Activated CD4-positive, alpha-beta T cell treated with anti-CD3 and anti-CD28 coated beads, Interleukin-2, amount 50 U/mL, for 48 hours (primary cell): ENCODE measurements at regions not wholly inside any gene's neighbourhood (a gene's known extent, or its start where the extent isn't known, plus 50 kb on each side); places are given as distances from the start of the nearest gene placed in this dataset.
"Not testable (repeated sequence)": the region's sequence is repeated elsewhere in the genome, so short reads cannot be mapped to it uniquely, and the experiment has no call there.

ENCODE experiments used
- DNase-seq, 2 experiments: peaks; one replicate each; pipeline ENCODE4 v3.0.0-alpha.2; 2020

- no peak for DNase-seq
These were observed 504.1 kb downstream of the RPL10L start for GRCh38 chr14:46147452-46147851.

DNA sequence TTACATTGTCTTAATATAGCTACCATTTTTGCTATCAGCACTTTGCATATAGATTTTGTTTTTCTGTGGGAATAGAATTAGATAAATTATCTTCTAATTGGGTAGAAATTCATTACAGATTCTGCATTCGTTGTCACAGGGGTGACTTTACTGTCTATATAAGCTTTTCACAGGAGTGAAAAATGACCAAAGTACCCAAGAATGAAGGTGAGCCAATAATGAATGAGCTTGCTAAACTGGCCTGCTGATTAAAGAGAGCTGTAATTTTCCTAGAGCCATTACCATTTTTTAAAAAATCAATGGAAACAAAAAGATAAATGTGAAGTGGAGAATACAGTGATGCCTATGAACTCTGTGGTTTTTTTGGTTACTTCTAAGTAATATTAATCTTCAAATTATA, 504.6 kb downstream of the RPL10L start:
- no peak for DNase-seq

GRCh38 chr14:46140445-46140844, 511.1 kb downstream of the RPL10L start:
- no peak for DNase-seq

DNA sequence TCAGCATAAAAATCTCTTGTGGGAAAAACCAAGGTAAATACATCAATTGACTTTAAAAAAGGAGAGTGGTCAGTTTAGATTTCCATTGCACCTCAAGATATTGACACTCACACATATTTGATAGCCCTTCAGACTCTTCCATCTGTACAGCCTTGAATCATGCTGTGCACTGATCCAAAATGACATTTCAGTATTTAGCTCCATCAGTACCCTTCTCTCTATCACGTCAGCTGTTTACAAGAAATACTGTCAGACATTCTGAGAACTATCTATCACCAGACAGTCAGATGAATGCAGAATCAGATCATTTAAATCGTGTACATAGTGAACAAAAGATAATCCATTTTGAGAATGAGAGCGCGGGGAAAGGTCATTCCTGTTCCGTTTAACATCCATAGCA, 511.9 kb downstream of the RPL10L start:
- DNase-seq: no peak

DNA sequence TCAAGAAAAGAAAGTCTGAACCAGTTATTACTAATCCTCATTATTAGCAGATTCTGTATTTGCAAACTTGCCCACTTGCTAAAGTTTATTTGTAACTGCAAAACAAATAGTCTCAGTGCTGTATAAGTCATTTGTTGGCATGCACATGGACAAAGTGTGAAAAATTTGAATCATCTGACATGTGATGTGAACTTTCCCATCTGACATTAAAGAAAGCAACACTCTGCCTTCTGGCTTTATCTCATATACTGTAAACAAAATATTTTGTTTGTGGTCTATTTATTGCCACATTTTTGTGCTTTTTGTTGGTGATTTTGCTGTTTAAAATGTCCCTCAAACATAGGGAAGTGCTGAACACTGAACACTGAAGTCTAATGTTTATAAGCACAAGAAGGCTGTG, 513.8 kb downstream of the RPL10L start:
- no peak for DNase-seq

DNA sequence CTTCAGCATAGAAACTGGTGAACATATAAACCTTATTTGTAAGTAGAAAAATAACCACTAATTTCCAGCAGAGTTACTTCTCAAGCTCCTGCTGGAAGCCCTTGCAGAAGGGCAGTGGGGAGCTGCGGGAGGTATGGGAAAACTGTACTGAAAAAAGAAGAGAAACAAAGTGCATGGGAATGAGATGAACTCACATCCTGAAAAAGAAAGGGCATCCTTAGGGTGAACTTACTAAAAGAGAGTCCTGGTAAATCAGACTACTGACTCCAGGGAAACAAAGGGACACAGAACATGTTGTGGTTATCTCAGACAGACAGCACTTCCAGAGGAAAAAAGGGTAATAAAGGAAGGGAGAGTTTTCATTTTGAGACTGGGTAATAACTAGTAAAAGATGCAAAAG, 515.1 kb downstream of the RPL10L start:
- no peak for DNase-seq

GRCh38 chr14:46108228-46108627, 543.4 kb downstream of the RPL10L start:
- DNase-seq: no peak

DNA sequence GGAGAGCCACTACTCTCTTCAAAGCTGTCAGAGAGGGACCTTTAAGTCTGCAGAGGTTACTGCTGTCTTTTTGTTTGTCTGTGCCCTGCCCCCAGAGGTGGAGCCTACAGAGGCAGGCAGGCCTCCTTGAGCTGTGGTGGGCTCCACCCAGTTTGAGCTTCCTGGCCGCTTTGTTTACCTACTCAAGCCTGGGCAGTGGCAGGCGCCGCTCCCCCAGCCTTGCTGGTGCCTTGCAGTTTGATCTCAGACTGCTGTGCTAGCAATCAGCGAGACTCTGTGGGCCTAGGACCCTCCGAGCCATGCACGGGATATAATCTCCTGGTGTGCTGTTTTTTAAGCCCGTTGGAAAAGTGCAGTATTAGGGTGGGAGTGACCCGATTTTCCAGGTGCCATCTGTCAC, 550.7 kb downstream of the RPL10L start:
- not testable (repeated sequence) for DNase-seq

DNA sequence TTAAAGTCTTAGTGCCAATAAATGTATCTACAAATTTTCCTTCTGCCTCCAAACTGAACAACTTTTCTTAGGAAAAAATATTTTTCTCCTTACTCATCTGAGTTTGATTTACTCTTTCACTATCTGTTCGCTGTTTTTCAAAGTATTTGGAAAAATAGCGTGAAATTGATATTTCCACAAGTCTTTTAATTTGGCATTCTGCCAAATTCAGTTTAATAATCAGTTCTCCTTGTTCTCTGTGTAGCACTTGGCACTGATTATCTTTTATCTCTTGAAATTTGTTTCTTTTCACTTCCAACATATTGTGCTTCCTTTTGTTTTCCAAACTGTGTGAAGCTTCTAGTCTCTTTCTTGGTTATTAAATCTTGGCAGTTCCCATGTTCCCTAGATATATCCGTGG, 559.8 kb downstream of the RPL10L start:
- no peak for DNase-seq

- DNase-seq: no peak
These were observed 564.0 kb downstream of the RPL10L start for GRCh38 chr14:46087604-46088003.

- DNase-seq: no peak
These were observed 577.5 kb downstream of the RPL10L start for GRCh38 chr14:46074061-46074460.

DNA sequence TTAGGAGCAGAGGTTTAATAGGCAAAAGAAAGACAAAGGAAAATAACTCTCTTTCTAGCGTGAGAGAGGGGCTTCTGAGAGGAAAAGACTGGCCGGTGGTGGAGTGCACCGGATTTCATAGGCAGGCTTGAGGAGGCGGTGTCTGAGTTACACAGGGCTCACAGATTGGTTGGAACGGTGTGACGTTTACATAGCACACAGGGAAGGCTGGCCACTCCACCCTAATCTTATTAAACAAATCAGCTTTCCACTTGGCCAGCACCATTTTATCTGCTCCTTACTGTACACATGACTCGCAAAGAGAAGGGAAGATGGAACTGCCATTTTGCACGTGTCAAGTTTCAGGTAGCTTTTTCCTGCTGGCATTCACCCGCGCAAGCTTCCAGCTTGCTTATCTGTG, 587.7 kb downstream of the RPL10L start:
- no peak for DNase-seq

DNA sequence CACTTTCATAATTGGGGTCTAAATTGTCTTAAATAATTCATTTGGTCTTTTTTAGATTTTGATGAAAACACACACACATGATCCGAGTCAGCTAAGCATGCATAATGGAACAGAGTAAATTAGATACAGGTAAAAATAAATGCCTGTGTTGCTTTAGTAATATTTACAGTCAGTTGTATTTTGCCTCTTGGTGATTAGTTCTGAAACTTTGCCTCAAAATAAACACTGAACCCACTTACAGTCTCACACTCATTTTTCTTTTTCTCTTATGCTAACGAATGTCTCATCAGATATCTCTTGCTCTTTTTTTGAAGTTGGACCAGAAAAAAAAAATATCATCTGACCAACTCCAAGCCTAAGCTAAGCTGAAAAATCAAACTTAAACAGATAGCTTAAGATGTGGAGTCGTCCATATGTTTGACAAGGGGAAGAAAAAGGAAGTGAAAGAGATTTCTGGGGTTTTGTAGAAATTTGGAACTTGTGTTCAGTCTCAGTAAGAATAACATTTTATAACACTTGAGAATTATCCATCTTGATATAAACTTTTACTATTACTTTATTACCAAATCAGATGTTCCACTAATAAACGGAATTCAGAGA, 592.5 kb downstream of the RPL10L start:
- DNase-seq: no peak

GRCh38 chr14:46057799-46058198, 593.8 kb downstream of the RPL10L start:
- no peak for DNase-seq

DNA sequence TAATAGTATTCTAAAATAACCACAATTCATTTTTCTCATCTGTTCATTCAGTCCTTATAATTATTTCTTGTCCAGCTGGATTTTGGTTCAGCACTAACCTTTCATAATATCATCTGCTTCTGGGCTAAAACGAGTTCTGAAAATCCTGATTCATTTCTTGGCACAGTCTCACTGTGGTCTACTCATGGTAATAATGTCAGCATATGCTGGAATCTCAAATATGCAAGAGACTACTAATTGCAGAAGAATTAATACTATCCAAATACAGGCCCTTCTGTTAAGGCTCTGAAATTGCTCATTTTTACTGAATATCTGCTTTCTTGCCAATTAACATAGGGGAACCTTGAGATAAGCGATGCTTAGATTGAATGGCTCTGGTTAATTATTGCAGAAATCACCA, 597.1 kb downstream of the RPL10L start:
- no peak for DNase-seq

DNA sequence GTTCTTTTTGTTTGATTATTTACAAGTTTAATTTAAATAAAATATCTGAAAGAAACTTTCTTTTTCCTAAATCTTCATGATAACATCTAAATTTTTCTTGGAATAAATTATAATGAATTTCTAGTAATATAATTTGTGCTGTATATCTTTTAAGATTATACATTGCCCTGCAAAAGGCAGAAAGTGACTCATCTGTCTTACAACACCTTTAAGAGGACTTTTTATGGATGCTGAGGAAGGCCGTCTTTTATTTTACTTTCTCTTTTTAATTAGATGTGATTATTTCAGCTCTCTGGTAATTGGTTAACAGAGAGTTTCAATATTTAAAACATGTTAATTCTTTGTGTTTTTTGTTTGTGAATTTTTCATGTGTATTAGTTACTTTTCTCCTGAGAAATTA, 598.4 kb downstream of the RPL10L start:
- no peak for DNase-seq

- DNase-seq: no peak
These were observed 599.8 kb downstream of the RPL10L start for GRCh38 chr14:46051796-46052195.

DNA sequence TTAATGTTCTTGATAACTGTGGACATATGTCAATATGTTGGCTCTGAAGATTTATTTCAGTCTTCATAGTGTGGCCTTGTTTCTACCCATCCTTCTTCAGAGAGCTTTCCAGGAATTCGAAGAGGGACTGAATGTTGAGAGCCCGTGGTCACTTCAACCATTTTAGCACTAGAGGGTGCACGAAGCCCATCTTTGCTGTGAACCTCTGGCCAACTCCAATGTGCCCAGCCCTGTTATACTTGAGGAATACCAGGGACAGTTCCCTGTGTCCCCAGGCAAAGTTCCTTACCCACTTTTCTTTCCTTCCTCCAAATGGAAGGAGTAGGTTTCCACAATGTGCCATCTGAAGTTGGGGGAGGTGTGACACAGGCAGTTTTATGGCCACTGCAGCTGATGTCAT, 603.5 kb downstream of the RPL10L start:
- DNase-seq: no peak

- no peak for DNase-seq
These were observed 615.5 kb downstream of the RPL10L start for GRCh38 chr14:46036099-46036498.

DNA sequence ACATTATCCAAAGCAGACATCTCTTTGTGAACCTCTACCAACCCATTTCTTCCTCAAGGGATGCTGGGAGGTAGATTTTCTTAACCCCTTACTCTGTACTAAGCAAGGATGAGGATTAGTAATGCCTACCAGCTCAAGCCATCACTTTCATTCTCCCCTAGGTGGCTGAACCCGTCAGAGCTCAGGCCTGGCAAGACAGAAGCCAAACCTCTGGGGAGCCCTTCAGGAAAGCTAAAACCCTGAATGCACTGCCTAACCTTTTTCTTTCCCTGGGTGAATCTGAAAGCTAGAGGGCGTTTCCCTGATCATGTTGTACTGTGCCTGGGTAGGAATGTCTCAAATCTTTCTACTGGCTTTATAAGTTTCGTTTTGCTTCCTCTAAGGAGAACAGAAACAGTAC, 617.3 kb downstream of the RPL10L start:
- no peak for DNase-seq

DNA sequence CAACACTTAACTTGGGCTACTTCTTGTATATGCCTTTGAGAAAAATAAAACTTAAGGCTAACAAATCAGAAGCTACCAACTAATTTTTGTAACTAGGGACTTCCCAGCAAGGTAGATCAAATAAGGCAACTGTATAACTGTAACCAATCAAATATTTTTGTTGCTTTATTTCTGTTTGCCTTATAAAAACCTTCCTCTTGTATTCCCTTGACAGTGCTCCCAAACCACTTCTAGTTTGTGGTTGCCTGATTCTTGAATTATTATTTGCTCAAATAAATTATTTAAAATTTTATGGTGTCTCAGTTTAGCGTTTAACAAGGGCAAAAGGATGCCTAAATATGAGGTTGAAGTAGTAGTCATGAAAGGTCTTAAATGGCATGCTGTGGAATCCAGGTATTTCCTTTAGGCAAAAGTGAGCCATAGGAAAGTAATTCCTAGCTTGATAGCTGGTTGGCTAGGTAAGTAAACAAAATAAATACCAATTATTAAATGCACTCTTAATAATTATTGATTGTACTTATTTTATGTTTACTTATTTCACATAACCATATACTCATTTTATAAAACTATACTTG, 632.6 kb downstream of the RPL10L start:
- DNase-seq: no peak

DNA sequence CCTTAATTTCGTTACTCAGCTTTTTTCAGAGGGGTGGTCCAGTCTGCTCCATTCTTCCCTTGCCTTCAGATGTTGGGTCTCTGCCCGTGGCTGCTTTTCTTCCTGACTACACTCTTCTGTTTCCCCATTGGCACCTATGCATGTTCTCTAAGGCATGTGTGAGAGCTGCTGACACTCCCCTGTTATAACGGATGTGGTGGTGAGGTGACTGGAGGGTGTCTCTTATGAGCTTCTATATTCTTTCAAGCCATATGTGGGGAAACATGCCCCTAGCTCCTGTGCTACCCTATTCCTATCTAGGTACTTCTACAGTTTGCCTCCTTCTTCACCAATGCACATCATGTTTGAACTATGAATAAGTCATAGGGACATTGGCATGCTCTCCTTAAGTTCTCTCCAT, 643.2 kb downstream of the RPL10L start:
- DNase-seq: no peak

DNA sequence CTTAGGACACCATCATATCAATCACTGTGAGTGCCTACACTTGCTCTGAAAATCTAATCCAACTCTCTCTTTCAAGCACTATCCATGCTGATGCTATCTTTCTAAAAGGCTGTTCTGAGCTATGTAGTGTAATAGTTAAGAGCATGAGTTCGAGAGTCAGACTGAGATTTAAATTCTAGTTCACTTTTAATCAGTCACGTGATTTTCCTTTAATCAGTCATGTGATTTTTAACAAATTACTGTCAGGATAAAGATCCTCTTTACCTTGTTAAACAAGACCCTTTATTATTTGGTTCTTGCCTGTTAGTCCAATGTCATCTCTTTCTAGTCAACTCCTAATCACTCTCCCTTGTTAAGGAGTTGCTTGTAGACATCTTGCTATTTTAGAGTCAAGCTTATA, 653.0 kb downstream of the RPL10L start:
- no peak for DNase-seq

- DNase-seq: no peak
These were observed 661.3 kb downstream of the RPL10L start for GRCh38 chr14:45990252-45990651.

DNA sequence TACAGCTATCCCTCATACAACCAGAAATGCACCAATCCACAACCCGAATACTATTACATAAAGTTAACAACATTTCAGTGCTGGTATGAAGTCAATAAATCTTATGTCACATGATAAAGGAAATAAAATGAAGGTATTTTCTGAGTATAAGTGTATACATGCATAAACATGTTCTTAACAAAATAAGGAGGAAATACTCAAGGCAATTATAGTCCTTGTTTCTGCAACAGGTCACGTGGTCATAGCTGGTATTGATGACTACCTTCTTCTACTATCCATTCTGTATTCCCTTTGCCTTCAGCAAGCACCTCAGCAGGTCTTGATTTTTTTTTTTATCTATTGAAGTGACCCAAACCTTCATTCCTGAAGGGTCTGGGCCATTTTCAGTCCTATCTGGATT, 675.6 kb downstream of the RPL10L start:
- no peak for DNase-seq
